SW480 (cell line): ENCODE measurements at regions not wholly inside any gene's neighbourhood (a gene's known extent, or its start where the extent isn't known, plus 50 kb on each side); places are given as distances from the start of the nearest gene placed in this dataset.
A peak's percentile ranks its signal among the peaks of the same experiment; 100 is the strongest.

ENCODE experiments used
- DNase-seq: peaks from one replicate; pipeline ENCODE4 v3.0.0-alpha.2; 2016; ENCODE audit warnings: low spot score

DNA sequence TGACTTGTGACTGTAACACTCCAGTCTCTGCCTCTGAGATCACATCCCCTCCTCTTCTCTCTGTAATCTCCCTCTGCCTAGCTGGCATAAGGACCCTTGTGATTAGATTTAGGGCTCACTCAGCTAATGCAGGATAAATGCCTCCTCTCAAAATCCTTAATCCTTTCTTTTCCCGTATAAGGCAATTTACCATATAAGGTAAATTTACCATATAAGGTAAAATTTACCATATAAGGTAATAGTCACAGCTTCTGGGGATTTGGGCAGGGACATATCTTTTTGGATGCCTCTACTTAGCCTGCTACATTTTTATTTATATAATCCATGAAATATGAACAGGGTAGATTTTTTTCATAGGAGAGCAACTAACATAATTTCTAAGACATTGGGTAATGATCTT is 318.0 kb upstream of the PUM3 start:
- no peak for DNase-seq

DNA sequence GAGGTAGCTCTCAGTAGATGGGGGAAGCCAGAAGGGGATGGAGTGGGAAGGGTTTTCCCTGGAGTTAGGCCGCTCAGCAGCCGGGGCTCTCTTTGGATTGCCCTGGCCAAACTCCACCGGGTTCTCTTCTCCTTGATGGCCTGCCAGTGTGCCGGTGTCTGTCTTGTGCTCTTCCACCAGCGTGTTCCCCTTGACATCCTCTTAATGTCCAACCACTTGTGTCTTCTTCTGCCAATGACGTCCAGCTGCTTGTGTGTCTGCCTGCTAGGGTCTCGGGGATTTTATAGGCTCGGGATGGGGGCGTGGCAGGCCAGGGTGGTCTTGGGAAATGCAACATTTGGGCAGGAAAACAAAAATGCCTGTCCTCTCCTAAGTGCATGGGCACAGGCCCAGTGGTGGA is 313.1 kb upstream of the PUM3 start:
- DNase-seq: no peak

DNA sequence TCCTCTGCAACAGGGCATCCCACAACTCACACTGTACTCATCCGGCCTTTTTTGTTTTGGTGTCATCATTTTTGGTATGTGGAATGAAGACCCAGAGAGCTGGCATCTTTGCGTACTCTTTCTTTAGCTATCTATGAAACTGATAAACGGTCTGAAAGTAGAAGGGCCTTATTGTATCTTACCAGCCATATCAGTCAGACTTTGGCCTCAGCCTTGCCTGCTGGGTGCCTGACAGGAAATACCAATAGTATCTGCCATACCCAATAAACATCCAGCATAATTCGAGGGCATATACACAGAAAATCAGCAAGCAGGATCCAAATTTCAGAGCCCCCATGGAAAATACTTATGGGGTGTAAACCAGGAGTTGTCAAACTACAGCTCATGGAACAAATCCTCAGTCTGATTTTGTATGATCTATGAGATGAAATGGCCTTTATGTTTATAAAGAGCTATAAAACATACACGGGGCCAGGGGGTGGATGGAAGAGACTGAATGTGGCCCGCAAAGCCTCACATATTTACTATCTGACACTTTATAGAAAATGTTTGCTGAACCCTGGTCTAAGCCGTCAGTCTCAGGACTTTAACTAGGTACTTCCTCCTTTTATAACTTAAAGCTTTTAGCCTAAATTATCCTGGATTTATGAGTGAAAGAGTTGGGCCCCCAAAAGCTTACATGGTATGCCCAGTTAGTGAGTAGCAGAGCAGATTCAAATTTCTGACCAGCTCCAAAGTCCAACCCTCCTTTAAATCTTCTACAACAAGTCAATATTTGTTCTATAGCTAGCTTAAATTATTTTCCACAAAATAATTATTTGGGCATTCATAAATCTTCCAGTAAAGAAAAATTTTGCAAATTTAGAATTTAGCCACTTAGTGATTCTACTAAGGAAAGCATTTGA is 308.0 kb upstream of the PUM3 start:
- DNase-seq: no peak

DNA sequence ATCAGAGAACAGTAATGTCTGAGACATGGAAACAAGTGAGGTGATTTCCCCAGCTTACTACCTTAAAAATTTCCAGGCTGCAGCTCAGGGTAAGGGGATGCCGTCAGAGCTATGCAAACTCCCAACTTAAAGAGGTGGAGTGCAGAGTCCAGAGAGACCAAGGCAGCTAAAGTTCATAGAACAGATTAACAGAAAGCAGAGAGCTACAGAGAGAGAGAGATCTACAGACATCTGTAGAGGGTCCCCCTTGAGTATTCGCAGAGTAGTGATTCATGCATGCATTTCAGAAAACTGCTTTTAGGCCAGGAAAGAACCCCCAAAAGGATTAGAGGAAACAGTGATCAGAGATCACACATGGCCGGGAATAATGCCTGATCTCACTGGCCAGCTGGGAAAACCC is 306.2 kb upstream of the PUM3 start:
- DNase-seq: no peak

DNA sequence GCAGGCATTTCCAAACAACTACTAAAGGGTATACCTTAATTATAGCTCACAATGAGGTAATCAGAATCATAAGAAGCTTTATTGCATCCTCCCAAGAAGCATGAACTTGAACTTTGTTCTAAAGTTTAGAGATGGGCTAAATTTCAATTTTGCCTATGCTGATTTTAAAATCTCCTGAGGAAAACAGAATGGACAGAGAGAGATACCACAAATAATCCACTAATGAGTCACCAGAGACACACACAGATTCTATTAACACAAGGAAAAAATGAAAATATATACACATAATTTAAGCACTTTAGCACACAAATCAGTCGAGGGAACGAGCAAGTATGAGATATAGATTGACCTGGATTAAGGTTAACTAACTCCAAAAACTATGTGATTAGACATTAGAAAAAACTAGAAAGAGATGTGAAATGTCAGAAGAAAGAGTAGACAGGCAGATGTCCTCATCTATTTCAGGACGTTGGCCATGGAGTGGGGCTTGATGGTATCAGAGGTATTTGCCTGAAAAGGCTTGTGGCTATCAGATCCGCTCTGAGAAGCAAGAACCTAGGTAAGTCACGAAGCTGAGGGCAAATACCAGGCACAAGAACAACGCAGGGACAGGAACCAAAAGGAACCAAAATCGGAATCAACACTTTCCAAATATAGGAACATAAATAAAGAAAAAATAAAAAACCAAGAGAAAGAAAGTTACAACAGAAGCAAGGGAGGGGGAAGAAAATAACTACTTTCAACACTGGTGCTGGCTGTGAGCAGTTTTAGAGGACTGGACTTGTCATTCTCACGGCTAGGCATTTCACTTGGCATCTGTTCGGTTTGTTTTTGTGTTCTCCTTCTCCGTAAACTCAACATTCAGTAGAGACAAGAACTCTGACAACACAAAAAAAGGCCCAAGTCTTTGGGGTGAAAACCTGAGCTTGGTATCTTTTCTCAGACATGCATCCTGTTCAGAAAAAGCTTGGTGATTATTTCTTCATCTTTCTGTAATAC is 294.6 kb upstream of the PUM3 start:
- DNase-seq: no peak

DNA sequence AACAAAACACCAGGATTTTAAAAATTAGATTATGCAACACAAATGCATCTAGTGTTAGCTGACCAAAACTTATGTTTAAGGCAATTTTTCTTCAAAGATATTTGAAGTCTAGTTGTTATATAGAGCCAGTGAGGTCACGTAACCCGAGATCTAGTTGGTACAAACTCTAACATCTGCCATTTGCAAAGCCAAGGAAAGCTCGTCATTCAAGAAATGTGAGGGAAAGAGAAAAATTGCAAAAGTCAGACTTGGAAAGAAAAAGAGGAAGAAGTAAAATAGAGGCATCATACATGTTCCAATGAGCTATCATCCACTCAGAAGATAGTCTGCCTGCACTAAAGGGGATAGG is 293.4 kb upstream of the PUM3 start:
- no peak for DNase-seq

DNA sequence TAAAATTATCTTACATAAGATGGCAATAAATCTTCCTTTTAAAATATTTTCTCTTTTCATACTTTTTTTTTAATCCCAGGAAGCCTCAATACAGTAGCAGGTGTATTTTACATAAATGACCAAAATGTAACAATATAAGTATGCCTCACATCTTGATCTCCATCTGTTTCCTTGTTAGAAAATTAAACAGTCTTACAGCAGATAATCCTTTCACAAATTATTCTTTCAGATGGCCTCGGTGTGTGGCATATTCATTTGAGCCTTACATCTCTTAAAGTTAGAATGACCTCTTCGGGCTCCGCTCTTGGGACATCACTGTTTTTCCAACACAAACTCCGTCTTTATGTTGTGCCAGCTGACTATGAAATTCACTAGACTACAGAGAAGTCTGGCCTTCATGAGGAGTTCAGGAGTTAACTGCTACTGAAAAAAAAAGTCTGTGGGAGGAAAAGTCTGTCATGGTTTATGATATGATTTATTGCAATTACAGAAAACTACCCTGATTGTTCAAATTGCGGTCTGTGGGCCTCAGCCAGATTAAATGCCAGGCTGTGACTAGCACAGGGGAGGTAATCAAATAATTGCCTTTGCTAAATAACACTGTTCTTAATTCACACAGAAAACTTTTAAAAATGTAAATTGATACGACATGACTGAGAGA is 292.9 kb upstream of the PUM3 start:
- no peak for DNase-seq

DNA sequence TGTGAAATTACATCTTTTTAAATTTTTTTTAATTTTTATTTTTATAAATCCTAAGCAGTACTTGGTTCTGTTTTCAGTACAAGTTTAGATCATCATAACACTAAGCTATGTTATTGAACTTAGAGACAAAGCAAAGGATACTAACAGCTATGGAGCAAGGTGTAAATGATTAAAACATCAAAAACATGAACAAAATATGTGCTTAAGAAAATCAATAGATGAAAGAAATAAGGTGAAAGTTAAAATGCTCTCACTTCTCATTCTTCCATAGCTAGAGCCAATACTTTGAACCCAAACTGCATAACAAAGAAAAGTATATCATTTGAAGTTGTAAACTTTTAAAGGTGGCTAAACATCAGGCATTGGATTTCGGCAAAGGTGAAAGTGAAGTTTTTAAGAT is 292.3 kb upstream of the PUM3 start:
- DNase-seq: no peak

DNA sequence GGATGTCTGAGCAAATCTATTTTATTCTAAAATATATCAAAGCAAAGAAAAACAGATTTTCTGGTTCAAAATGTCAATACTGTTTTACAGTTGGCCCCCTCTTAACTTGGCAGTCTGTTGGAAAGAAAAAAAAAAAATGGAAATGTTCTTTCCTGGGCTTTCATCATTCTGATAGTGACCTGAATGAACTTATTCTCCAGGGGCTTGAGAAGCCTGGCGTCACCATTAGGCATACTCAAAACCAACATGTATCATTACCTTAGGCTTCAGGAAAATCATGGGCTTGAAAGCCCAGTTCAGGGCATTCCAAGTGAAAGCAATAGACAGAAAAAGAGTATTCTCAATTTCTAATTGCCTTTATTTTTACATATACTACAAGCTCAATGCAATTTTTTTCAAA is 283.7 kb upstream of the PUM3 start:
- no peak for DNase-seq

DNA sequence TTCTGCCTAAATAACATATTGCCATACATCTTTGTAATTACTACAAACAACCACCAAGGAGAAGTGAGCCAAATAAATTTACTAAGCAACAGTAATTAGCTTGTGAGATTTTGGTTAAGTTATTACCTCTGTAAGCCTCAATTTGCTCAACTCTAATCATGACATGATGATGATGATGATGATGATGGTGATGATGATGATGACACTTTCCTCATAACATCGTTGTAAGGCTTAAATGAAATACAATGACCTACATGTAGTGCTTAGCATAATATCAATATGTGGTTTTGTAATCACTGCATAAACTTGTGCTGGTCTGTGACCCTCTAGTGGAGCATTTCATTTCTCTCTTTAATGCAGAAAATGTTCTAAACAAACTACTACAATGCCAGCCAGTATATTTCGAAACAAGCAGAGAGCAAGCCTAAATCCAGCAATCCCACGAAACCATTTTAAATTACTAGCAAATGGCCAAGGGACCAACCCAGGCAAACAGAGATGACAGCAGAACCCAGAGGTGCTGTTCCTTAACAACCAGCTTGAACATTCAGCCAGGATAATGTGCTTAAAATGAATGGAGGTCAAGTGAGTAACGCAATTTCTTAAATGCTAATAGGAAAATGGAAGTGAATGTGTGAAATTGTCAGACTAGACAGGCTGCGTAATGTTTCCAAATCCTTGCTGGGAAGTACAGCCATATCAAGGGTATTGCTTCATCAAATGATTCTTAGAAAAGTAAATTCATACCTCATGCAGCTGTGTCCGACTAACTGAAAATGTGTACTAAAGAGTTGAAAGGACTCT is 281.9 kb upstream of the PUM3 start:
- no peak for DNase-seq

DNA sequence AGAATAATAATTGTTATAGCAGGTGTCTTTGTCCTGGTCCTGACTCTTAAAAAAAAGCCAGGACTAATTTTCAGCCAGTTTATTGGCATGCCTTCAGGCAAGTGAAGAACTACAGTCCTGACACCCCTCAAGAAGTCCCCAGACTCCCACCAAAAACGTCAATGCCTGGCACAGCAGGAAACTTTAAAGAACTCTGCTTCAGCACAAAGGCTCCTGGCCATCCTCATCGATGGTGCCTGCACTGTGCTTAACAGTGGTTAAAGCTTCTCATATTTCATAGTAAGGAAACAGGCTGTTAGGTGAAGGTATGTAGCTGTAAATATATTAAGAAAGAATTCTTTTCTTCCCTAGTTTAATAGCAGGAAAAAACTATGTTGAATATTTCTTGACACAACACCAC is 280.1 kb upstream of the PUM3 start:
- DNase-seq: no peak

DNA sequence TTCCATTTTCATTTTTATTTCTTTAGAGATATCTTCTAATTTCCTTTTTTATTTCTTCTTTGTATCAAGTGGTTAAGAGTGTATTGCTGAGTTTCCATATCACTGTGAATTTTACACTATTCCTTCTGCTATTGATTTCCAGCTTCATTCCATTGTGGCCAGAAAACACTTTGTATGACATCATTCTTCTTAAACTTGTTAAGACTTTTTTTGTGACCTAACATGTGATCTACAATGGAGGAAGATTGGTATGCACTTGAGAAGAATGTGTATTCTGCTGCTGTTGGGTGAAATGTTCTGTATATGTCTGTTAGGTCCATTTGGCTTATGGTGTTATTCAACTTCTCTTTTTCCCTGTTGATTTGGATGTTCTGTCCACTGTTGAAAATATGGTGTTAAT is 274.2 kb upstream of the PUM3 start:
- no peak for DNase-seq

DNA sequence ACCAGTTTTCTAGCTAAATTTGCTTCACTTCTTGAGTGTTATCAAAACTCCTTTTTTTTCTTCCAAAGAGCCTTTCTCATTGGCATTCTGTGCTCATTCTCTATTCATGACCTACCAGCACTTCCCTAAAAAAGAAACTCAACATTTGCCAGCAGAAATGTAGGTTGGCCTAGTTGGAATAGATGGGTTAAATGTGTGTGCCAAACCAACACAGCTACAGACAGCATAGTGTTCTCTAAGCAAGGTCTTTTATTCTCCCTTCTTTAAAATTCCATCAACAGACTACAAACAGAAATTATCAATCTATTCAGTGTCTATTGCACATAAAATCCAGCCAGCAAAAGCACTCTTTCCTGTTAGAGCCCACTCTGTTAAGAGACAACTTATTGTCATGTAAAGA is 255.8 kb upstream of the PUM3 start:
- no peak for DNase-seq

DNA sequence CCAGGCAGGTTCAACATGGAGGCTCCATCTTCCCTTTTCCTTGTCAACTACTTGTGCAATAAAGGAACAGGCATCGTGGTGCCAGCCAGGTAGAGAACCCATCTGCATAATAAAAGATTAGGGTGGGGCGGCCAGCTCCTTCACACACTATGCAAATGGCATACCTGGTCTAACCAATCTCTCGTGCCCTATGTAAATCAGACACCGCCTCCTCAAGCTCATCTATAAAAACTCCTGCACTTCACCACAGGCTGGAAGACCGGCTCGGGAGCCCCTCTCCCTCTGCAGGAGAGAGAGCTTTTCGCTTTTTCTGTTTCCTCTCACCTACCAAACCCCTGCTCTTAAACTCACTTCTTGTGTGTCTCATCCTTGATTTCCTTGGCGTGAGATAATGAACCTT is 244.3 kb upstream of the PUM3 start:
- peak; percentile 8 for DNase-seq

DNA sequence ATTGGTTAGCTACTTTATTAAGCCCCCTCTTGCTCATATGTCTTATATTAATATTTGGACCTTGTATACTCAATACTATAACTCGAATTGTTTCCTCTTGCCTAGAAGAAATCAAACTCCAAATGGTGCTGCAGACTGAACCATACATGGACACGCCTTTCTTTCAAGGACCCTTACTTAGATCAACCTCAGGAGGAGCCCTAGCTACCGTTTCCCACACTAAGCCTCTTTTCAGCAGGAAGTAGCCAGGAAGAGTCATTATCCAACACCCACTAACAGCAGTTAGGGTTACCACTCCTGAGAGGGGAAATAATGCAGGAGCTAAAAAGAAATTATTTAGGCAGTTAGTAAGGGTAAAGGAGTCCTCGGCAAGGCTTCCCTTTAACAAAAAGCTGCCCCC is 243.8 kb upstream of the PUM3 start:
- no peak for DNase-seq

DNA sequence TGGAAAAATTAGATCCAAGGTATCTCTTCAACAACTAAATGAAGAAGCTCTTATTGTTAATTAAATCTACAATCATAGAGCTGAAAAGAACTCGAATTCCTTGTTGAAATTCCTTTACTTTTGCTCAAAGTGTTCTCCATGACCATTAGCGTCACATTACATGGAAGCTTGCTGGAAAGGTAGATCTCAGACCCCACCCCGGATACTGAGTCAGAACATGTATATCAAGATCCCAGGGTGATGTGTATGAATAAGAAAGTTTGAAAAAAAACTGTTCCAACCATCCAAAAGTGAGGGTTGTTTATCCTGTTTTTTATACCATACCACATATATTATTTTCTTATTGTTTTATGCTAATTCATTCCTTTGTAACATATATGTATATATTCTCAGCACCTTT is 237.1 kb upstream of the PUM3 start:
- DNase-seq: no peak

DNA sequence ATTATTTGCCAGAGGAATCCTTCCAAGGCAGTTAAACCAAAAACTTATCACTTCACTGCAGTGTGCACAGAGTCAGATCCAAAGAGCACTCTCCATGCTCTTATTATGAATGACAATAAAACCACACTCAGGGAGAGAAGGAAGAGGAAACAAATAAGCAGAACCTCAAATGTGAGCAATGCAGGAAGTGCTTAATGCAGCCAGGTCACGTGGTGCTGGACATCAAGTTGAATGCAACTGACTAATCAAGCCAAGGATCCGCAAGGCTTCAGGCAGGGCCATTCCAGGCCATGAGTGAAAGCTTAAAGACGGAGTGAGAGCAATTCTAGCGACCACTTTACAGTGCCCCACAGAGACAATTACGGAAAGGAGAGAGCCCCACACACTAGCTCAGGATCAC is 230.4 kb upstream of the PUM3 start:
- DNase-seq: no peak

DNA sequence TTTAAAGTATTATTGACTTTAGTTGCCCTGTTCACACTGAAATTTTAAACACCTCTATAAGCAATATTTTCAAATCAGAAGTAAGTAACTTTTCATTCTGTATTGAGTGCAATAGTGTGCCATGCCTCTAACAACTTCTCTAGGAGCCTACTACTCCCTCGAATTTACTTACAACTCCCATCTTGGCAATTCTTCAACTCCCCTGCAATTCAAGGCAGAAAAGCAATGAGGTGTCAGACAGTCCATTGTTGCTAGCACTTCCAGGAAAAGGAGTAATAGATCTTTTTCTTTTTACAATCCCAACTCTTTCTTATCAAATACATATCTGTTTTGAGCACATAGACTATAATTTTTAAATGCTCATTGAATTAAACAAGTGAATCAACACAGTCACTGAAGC is 222.7 kb upstream of the PUM3 start:
- DNase-seq: no peak

DNA sequence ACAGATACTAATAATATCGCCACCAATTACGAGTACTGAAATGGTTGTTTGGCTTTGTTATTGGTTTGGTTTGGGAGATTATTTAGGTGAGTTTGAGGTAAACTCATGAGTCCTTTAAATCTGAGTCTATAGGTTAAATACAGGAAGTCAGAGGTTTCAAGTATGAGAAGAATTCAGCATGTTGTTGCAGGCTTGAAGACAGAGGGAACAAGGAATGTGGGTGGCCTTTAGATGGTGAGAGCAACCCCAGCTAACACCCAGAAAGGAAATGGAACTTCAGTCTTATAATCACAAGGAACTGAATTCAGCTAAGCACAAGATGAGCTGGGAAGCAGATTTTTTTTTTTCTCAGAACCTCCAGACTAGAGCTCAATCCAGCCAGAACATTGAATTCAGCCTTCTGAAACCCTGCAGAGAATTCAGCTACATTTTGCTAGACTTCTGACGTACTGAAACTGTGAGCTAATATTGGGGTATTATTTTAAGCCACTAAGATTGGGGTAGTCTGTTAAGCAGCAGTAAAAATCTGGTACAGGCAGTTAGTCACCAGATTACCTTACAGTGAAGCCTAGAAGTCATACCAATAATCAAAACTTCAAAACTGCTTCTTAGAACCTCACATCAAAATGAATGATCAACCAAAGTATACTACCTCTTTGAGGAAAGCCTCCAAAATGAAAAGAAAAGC is 216.0 kb upstream of the PUM3 start:
- DNase-seq: no peak

DNA sequence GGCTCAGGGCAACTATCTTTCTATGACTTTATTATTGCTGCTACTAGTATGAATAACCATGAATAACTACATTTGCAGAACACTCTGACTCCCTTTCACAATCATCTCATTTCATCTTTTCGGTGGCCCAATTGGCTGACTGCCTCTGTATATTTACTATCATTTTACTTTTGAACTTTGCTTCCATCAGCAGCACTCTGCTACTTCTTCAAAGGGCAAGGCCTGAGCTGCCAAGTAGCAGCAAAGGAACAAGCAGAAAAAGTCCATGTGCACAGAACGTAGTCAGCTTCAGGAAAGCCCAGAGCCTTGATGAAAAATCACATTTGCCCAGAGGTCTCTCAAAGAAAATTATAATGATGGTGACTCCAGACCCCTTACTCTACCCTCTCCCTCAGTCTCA is 214.5 kb upstream of the PUM3 start:
- no peak for DNase-seq

DNA sequence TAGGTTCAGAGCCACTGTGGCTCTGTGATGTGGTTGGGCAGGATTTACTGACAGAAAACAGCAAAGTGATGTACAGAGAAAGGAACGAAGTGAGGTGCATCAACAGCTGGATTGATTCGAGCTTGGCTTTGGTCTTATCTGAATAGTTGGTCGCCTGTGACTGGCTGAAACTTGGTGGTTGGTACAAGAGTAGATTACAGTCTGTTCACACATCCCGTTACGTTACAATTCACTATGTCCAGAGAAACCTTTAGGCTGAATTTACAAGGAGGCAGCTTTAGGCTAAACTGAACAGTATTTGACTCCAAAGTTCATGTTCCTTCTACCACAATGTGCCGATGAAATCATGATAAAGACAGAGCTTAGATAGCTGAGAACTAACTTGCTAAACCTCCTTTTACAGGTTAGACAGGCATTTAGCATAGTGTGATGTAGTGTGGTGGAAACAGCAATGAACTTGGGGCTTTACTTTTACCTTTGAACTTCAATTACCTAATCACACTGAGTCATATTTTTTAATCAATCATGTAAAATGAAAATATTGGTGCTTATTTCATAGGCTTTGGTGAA is 210.2 kb upstream of the PUM3 start:
- no peak for DNase-seq
